ENCODE measurements at regions not wholly inside any gene's neighbourhood (a gene's known extent, or its start where the extent isn't known, plus 50 kb on each side); places are given as distances from the start of the nearest gene placed in this dataset.

GRCh38 chr7:84509522-84509921 lies 314.9 kb upstream of the SEMA3A start:
- TF ChIP-seq CTCF (IDR thresholded peaks at IDR 0.05): no peak
- TF ChIP-seq POLR2A (IDR thresholded peaks at IDR 0.05): no peak
- TF ChIP-seq EP300 (IDR thresholded peaks at IDR 0.05): no peak

All from ovary (tissue), 3 donors.